Smooth muscle cell of the brain vasculature (primary cell): ENCODE measurements at regions not wholly inside any gene's neighbourhood (a gene's known extent, or its start where the extent isn't known, plus 50 kb on each side); places are given as distances from the start of the nearest gene placed in this dataset.
"Not testable (repeated sequence)": the region's sequence is repeated elsewhere in the genome, so short reads cannot be mapped to it uniquely, and the experiment has no call there.

Experiments used
- DNase-seq: peaks from one replicate; pipeline ENCODE4 v3.0.0-alpha.2; 2012; ENCODE audit warnings: low read depth, low spot score

- DNase-seq = no peak
Observed at GRCh38 chr3:124043023-124043422, 51.1 kb upstream of the ROPN1 start.

GRCh38 chr3:124044956-124045355 lies 53.0 kb upstream of the ROPN1 start:
- no peak for DNase-seq

GRCh38 chr3:124048967-124049798 lies 57.3 kb upstream of the ROPN1 start:
- DNase-seq = no peak

- DNase-seq = no peak
Observed at GRCh38 chr3:124051636-124052035, 59.7 kb upstream of the ROPN1 start.

- no peak for DNase-seq
Observed at GRCh38 chr3:124053871-124054270, 61.9 kb upstream of the ROPN1 start.

- no peak for DNase-seq
Observed at GRCh38 chr3:124056846-124057245, 64.9 kb upstream of the ROPN1 start.

- no peak for DNase-seq
Observed at GRCh38 chr3:124057420-124057819, 65.5 kb upstream of the ROPN1 start.

- DNase-seq = no peak
Observed at GRCh38 chr3:124059580-124059979, 67.7 kb upstream of the ROPN1 start.

GRCh38 chr3:124063197-124063909 lies 71.4 kb upstream of the ROPN1 start:
- DNase-seq = no peak

GRCh38 chr3:124064050-124064449 lies 72.1 kb upstream of the ROPN1 start:
- DNase-seq = no peak

- DNase-seq = not testable (repeated sequence)
Observed at GRCh38 chr3:124066543-124066942, 74.6 kb upstream of the ROPN1 start.

GRCh38 chr3:124069706-124070105 lies 77.8 kb upstream of the ROPN1 start:
- DNase-seq = not testable (repeated sequence)

- DNase-seq = not testable (repeated sequence)
Observed at GRCh38 chr3:124075090-124075489, 83.2 kb upstream of the ROPN1 start.

GRCh38 chr3:124075753-124076152 lies 83.8 kb upstream of the ROPN1 start:
- DNase-seq = no peak

- DNase-seq = no peak
Observed at GRCh38 chr3:124076235-124076634, 84.3 kb upstream of the ROPN1 start.

GRCh38 chr3:124078953-124079911 lies 87.3 kb upstream of the ROPN1 start:
- no peak for DNase-seq

- no peak for DNase-seq
Observed at GRCh38 chr3:124079912-124080276, 88.0 kb upstream of the ROPN1 start.

- no peak for DNase-seq
Observed at GRCh38 chr3:124082343-124082742, 90.4 kb upstream of the ROPN1 start.

- DNase-seq = no peak
Observed at GRCh38 chr3:124084022-124084881, 92.3 kb upstream of the ROPN1 start.

GRCh38 chr3:124088801-124089200 lies 96.9 kb upstream of the ROPN1 start:
- DNase-seq = no peak

- DNase-seq = no peak
Observed at GRCh38 chr3:124089214-124089613, 97.3 kb upstream of the ROPN1 start.
